Epithelial cell of prostate (primary cell): ENCODE measurements at regions not wholly inside any gene's neighbourhood (a gene's known extent, or its start where the extent isn't known, plus 50 kb on each side); places are given as distances from the start of the nearest gene placed in this dataset.
"Not testable (repeated sequence)": the region's sequence is repeated elsewhere in the genome, so short reads cannot be mapped to it uniquely, and the experiment has no call there.

ENCODE experiments used
- DNase-seq: peaks from one replicate; pipeline ENCODE4 v3.0.0-alpha.2; 2011; ENCODE audit warnings: low read depth, low spot score
- H3K27ac ChIP-seq: fragments of 450-650 bp; 2 replicates; pipeline ENCODE4 v1.5.1; 2017; ENCODE audit warnings: mild to moderate bottlenecking

DNA sequence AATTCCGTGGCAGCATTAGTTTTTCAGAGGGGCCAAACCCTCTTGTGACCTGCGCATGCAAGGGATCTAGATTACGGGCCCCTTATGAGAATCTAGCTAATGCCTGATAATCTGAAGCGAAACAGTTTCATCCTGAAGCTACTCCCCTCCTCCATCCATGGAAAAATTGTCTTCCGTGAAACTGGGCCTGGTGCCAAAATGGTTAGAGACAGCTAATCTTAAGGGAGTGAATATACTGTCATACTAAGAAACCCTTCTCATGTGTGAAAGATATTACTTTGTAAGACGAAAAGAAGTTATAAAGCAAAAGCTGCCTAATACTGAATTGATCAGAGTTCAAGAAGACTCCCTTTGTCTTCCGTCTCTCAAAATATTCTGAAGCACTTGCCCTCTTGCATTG is 166.3 kb downstream of the DUSP10 start:
- no peak for DNase-seq
- H3K27ac ChIP-seq = no peak overlapping the region

DNA sequence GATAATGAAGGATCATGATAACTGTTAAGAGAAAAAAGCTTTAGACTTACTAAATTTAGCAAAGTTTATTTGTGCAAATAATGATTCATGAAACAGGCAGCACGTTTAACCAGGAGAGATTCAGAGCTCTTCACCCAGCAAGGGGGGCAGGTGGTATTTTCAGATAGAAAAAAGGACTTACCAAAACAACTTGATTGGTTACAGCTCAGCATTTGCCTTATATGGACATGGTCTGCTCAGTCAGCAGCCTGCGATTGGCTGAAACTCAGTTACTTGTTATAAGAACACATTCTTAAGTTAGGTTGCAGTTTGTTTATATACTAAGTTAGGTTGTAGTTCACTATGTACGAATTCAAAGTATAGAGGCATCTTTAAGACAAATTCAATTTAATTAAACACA is 165.6 kb downstream of the DUSP10 start:
- peak; percentile 14 for DNase-seq
- H3K27ac ChIP-seq = no peak overlapping the region

DNA sequence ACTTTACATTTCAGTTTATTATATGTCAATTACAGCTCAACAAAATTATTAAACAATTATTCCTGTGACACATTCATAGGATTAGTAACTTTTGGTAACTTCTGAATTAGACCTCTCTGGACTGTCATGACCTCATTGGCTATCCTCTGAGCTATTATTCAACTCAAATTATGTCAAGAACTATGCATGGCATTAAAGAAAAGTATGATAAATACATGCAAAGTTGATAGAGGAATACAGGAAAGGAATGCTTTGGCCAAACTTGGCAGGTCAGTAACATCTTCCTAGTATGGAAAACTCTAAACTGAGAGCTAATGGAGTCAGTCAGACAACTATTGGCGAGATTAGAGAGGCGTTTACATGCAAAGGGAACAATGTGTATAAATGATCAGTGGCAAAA is 158.4 kb downstream of the DUSP10 start:
- no peak for DNase-seq
- no peak overlapping the region for H3K27ac ChIP-seq

DNA sequence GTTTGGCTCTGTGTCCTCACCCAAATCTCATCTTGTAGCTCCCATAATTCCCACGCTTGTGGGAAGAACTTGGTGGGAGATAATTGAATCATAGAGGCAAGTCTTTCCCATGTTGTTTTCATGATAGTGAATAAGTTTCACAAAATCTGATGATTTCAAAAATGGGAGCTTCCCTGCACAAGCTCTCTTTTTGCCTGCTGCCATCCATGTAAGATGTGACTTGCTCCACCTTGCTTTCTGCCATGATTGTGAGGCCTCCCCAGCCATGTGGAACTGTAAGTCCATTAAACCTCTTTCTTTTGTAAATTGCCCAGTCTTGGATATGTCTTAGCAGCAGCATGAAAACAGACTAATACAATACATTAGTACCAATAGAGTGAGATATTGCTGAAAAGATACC is 154.9 kb downstream of the DUSP10 start:
- H3K27ac ChIP-seq, DNase-seq: not testable (repeated sequence)

DNA sequence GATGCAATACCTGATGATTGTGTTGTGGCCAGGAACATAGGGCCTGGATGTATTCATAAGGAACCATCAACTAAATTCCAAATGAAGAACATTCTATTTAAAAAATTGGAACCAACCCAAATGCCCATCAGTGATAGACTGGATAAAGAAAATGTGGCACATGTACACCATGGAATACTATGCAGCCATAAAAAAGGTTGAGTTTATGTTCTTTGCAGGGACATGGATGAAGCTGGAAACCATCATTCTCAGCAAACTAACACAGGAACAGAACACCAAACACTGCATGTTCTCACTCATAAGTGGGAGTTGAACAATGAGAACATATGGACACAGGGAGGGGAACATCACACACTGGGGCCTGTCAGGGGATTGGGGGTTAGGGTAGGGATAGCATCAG is 150.6 kb downstream of the DUSP10 start:
- H3K27ac ChIP-seq, DNase-seq: not testable (repeated sequence)

DNA sequence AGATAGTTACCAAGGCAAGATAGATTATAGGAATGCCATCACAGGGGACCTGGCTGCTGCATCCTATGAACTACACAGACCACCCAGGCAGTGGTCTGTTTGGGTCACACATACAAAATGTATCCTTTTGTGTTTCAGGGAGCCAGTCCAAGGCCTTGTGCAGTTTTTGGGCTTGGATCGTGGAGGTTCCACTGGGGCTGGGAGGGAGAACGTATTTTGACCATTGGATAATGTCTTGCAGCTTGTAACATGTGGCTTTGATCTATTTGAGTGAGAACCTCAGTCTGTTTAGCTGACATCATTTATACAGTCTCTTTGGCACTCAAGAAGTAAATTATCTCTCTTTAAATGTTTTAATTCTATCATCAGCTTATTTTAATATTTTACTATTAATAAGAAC is 147.3 kb downstream of the DUSP10 start:
- DNase-seq = no peak
- no peak overlapping the region for H3K27ac ChIP-seq

DNA sequence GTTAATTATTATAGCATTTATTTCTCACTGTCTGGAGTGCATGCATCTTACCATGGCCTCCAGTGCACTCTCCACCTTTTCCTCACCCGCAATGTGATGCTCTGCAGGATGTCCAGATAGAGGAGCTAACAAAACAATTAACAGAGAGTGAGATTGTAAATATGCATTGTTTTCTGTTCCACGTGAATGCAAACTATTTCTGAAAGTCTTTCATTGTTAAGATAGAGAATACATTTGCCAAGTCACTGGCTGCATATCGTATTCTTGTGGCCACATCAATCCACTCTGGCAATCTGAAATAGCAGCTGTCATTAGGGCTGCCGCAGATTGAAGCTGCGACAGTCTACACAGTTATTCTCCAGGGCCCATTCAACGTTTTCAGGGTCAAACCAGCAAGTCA is 143.8 kb downstream of the DUSP10 start:
- no peak for DNase-seq
- no peak overlapping the region for H3K27ac ChIP-seq

DNA sequence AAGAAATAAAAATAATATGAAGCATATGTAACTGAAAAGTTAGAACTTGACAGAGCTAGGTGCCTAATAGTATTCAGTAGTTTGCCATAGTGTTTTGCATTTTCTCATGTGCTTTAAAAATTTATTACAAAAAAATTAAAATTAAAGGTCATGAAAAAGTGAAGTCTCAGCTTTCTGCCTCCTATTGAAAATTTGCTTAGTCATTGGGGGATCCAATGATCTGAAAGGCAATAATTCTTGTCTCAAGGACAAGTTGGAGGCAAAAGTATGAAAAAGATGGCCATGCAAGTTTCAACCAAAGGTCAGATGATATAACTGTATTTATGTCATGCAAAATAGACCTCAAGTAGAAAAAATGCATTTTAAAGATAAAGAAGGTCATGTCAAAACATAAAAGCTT is 140.7 kb downstream of the DUSP10 start:
- DNase-seq = no peak
- no peak overlapping the region for H3K27ac ChIP-seq

DNA sequence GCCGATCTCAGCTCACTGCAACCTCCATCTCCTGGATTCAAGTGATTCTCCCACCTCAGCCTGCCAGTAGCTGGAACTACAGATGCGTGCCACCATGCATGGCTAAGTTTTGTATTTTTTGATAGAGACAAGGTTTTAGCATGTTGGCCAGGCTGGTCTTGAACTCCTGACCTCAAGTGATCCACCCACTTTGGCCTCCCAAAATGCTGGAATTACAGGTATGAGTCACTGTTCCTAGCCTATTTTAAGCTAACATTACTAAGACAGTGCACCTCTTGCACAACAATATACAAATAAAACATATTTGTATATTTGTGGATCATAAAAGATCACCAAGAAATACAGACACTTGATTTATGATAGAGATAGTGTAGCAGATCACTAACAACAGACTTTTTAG is 139.1 kb downstream of the DUSP10 start:
- no peak overlapping the region for H3K27ac ChIP-seq
- DNase-seq = no peak

DNA sequence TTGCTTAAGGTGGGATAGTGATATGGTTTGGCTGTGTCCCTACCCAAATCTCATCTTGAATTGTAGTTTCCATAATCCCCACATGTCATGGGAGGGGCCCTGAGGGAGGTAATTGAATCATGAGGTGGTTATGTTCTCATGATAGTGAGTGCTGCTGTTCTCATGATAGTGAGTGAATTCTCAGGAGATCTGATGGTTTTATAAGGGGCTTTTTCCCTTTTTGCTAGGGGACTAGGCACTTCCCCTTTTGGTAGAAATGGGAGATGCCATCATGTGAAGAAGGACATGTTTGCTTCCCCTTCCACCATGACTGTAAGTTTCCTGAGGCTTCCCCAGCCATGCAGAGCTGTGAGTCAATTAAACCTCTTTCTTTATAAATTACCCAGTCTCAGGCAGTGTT is 137.5 kb downstream of the DUSP10 start:
- not testable (repeated sequence) for DNase-seq, H3K27ac ChIP-seq

DNA sequence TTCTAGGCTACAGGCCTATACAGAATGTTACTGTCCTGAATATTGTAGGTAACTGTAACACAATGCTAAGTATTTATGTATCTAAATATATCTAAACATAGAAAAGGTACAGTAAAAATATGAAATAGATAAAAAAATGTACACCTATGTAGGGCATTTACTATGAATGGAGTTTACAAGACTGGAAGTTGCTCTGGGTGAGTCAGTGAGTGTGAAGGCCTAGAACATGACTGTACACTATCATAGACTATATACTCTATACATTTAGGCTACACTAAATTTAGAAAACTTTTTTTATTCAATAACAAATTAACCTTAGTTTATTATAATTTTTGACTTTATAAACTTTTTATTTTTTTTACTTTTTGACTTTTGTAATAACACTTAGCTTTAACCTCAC is 136.9 kb downstream of the DUSP10 start:
- no peak overlapping the region for H3K27ac ChIP-seq
- no peak for DNase-seq

DNA sequence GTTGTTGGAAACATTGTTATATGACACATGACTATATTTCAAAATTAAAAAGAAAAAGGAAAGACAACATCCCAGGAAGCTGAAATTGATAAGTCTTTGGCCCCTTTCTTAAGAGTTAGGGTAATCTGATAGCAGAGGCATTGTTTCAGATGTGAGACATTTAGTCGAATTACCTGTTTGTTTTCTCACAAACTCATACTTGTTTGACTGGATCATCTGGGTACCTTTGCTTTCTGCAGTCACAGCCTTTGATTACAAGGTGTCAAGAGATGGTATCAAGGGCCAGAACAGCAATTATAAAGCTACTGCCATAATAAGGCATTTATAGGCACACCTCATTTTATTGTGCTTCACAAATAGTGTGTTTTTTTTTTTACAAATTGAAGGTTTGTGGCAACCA is 136.3 kb downstream of the DUSP10 start:
- DNase-seq = no peak
- no peak overlapping the region for H3K27ac ChIP-seq

DNA sequence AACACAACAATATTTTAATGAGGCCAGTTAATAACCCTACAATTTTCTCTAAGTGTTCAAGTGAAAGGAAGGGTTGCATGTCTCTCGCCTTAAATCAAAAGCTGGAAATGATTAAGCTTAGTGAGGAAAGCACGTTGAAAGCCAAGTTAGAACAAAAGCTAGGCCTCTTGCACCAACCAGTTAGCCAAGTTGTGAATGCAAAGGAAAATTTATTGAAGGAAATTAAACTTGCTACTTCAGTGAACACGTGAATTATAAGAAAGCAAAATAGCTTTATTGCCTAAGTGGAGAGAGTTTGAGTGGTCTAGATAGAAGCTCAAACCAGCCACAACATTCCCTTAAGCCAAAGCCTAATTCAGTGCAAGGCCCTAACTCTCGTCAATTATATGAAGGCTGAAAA is 135.6 kb downstream of the DUSP10 start:
- DNase-seq = no peak
- no peak overlapping the region for H3K27ac ChIP-seq

DNA sequence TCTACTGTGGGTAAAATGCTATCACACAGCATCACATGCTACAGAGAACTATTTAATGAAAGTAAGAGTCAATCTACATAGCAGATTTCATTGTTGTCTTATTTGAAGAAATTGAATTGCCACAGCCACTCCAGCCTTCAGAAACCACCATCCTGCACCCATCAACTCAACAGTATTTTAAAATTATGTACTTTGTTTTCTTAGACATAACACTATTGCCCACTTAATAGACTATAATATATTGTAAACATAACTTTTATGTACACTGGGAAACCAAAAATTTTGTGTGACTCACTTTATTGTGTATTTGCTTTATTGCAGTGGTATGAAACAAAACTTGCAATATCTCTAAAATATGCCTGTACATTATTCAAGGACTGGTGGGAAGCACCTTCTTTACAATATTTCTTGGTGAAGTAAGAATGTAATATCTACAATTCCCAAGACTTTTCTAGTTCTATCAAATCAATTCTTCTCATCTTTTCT is 133.0 kb downstream of the DUSP10 start:
- DNase-seq = no peak
- no peak overlapping the region for H3K27ac ChIP-seq

DNA sequence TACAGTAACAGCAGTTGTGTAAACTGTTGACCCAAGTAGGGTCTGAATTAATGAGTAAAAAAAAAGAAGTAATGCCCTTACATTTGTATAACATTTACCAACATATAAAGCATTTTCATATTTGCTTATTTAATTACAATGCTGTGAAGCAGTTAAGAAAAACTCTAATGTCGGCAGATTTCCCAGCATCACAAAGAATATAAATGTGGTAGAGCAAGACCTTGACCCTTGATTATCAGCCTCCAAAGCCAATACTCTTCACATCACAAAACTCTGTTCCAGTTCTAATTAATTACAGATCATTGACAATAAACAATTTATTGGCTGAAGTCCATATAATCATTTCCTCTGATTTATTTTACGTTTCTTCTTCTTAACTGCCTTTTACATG is 130.2 kb downstream of the DUSP10 start:
- no peak overlapping the region for H3K27ac ChIP-seq
- no peak for DNase-seq

DNA sequence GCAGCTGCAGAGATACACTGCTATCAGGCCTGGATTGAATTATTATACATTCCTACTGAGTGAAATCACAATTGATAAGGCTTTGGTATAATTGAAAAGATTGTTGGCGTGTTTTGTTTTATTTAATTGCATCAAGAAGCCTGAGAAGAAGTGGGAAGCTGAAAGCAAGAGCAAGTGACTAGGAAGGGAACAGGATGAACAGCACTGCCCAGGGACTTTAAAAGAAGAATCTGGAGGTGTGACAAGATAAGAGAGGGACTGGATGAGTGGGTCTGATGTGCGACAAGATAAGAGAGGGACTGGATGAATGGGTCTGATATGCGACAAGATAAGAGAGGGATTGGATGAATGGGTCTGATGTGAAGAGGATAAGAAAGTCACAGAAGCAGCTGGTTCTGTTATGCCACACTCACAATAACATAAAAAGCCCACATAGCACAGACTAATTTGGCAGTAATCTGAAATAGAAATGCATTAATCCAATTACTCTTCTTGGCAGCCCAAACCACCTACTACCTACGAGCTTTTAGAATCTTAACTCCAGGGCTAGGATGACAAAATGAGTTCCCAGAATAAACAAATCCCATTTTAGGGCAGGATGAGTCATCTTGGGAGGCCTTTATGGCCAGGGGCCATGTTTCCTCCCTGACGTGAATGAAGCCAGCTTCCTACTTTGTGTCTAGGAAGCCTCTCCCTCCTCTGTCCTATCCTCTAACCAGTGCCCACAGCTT is 129.7 kb downstream of the DUSP10 start:
- H3K27ac ChIP-seq = no peak overlapping the region
- DNase-seq = no peak

DNA sequence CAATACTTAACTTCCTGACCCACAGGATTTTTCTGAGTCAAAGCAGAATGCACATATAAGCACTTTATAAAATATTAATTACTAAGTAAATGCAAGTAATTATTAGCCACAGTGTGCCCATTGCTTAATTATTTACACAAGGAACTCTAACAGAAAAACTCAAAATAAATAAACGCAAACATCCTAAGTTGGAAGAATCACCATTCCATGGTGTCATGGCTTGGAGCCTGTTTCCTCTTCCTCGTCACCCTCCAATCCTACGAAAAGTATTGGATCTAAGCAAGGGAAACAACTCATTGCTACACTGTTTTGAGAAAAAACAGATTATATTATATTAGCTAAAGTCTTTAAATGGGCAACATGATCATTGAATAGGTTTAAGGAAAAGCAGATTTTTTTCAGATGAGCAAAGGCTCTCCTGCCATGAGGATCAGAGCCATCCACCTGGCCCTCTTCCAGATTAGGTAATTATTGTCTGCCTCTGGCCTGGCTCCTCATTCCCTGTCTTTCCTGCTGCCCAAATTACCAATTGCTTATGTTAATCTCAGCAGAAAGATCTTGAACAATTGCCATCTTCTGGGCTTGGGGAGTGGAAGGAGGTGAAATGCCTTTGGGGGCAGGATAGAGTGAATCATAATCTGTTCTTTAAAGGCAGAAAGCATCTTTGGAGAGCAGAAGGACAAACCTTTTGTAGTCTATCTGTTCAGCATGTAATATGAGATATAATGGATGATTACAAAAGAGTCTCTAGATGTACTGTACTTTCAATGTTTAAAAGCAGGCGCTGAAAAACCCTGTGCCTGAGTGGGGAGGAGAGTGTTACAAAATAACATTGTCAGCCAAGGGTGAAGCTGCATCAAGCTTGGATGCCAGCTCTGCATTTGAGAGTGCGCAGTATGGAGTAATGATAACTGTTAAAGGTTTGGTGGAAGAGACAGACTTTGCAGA is 121.2 kb downstream of the DUSP10 start:
- DNase-seq = no peak
- H3K27ac ChIP-seq = no peak overlapping the region

DNA sequence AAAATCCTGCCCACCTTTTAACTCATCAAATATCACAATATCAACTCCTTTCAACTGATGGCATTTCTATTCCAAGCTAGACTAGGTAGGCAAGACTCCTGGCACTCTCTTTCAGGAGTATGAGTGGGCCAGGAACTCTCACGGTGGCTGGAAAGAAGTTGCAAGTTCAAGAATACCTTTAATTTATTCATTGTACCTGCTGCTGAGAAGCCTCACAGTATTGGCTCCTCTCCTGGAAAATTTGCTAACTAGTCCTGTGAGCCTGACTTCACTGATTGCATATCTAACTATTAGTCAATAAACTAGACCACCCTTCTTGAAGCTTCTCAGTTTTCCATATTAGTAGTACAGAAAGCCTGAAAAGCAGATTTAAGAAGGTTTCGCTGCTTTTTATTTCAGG is 120.2 kb downstream of the DUSP10 start:
- H3K27ac ChIP-seq = no peak overlapping the region
- no peak for DNase-seq

DNA sequence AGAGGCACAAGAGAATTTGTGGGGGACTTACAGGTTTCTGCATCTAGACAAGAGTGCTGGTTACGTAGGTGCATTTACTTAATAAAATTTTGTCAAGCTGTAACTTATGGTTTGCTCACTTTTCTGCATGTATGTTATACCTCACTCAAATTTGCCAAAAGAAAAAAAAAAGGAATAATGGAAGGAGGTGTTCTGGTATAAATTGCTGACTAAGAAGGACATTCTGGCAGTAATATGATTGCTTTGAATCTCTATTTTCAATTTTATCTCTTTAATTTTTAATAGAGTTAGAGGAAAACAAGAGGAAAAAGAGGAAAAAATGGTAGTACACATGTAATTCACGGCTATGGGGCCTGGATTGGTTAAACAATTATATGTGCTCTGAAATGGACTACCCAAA is 119.5 kb downstream of the DUSP10 start:
- DNase-seq = no peak
- H3K27ac ChIP-seq = no peak overlapping the region

DNA sequence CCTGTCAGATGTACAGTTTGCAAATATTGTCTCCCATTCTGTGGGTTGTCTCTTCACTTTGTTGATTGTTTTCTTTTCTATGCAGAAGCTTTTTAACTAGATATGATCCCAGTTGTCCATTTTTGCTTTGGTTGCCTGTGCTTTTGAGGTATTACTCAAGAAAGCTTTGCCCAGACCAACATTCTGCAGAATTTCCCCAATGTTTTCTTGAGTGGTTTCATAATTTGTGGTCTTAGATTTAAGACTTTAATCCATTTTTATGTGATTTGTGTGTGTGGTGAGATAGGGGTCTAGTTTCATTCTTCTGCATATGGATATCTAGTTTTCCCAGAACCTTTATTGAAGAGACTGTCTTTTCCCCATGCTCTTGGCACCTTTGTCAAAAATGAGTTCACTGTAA is 116.9 kb downstream of the DUSP10 start:
- no peak for DNase-seq
- H3K27ac ChIP-seq = no peak overlapping the region

DNA sequence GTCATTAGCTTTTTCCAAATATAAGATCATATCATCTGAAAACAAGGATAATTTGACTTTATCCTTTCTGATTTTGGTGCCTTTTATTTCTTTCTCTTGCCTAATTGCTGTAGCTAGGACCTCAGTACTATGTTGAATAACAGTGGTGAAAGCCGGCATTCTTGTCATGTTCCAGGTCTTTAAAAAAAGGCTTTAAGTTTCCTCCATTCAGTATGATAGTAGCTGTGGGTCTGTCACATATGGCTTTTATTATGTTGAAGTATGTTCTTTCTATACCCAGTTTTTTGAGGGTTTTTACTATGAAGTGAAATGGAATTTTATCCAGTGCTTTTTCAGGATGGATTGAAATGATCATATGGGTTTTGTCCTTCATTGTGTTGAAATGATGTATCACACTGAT is 115.8 kb downstream of the DUSP10 start:
- no peak overlapping the region for H3K27ac ChIP-seq
- DNase-seq = no peak
